ENCODE measurements at regions not wholly inside any gene's neighbourhood (a gene's known extent, or its start where the extent isn't known, plus 50 kb on each side); places are given as distances from the start of the nearest gene placed in this dataset.
"Not testable (repeated sequence)": the region's sequence is repeated elsewhere in the genome, so short reads cannot be mapped to it uniquely, and the experiment has no call there.

- Histone ChIP-seq H3K36me3 (replicated peaks in 1 of 2; ENCODE audit: control insufficient read depth in 2 of 2, insufficient read depth in 2 of 2, low read length in 2 of 2) (no peaks in the 10 kb centered on the region), H2BK15ac (ENCODE audit: low read length) (no peak overlapping the region), H3K27ac (replicated peaks; ENCODE audit: low read length) (no peak overlapping the region), H3K4me1 (ENCODE audit: control insufficient read depth in 2 of 2, insufficient read depth in 1 of 2, low read depth in 1 of 2, low read length in 2 of 2) (peaks cover 0 to 2% of the 10 kb centered on the region in 2 donors), H4K91ac (ENCODE audit: low read depth, low read length, poor library complexity) (no peak overlapping the region), H3K9me3 (replicated peaks in 1 of 2; ENCODE audit: control insufficient read depth in 2 of 2, insufficient read depth in 1 of 2, low read depth in 1 of 2, low read length in 2 of 2) (no peaks in the 10 kb centered on the region), H2BK12ac (ENCODE audit: low read length) (no peak overlapping the region), H4K8ac (ENCODE audit: low read depth, low read length) (no peak overlapping the region), H3K9ac (ENCODE audit: low read depth, low read length, poor library complexity) (no peak overlapping the region), H3K14ac (ENCODE audit: low read length) (no peak overlapping the region), H2AFZ (ENCODE audit: low read length) (no peak overlapping the region), H2AK5ac (ENCODE audit: low read depth, low read length) (no peak overlapping the region), H2BK5ac (ENCODE audit: low read length) (no peak overlapping the region), H3K4me3 (ENCODE audit: low read length in 2 of 2) (no peak overlapping the region), H3K4me2 (ENCODE audit: insufficient read depth, low read length, poor library complexity, severe bottlenecking) (no peak overlapping the region), H3K23ac (ENCODE audit: low read depth, low read length, poor library complexity) (no peak overlapping the region), H2BK120ac (ENCODE audit: low read depth, low read length) (no peak overlapping the region), H3K79me1 (ENCODE audit: low read depth, low read length) (no peaks in the 10 kb centered on the region), H3K4ac (ENCODE audit: low read length) (no peak overlapping the region), H3K18ac (ENCODE audit: low read length) (no peak overlapping the region), H3K27me3 (ENCODE audit: control insufficient read depth in 3 of 3, insufficient read depth in 3 of 3, low read depth in 1 of 3, low read length in 3 of 3) (no peaks in the 10 kb centered on the region)
- WGBS, 2 donors (ENCODE audit: extremely low coverage in 2 of 2, insufficient read length in 2 of 2, insufficient replicate concordance in 1 of 2) = 100% methylated on average over 1 of the region's 1 CpG
- no peak for DNase-seq (ENCODE audit: low spot score)
Observed at GRCh38 chr13:72617951-72618350, 109.5 kb downstream of the MZT1 start.

GRCh38 chr13:72617186-72617585 lies 110.2 kb downstream of the MZT1 start:
- Histone ChIP-seq H3K79me1 (ENCODE audit: low read depth, low read length) (no peaks in the 10 kb centered on the region), H4K91ac (ENCODE audit: low read depth, low read length, poor library complexity) (no peak overlapping the region), H2BK12ac (ENCODE audit: low read length) (no peak overlapping the region), H2AK5ac (ENCODE audit: low read depth, low read length) (no peak overlapping the region), H3K27me3 (ENCODE audit: control insufficient read depth in 3 of 3, insufficient read depth in 3 of 3, low read depth in 1 of 3, low read length in 3 of 3) (no peaks in the 10 kb centered on the region), H3K9me3 (replicated peaks in 1 of 2; ENCODE audit: control insufficient read depth in 2 of 2, insufficient read depth in 1 of 2, low read depth in 1 of 2, low read length in 2 of 2) (no peaks in the 10 kb centered on the region), H4K8ac (ENCODE audit: low read depth, low read length) (no peak overlapping the region), H3K36me3 (replicated peaks in 1 of 2; ENCODE audit: control insufficient read depth in 2 of 2, insufficient read depth in 2 of 2, low read length in 2 of 2) (no peaks in the 10 kb centered on the region), H3K4me3 (ENCODE audit: low read length in 2 of 2) (no peak overlapping the region), H3K4me2 (ENCODE audit: insufficient read depth, low read length, poor library complexity, severe bottlenecking) (no peak overlapping the region), H2AFZ (ENCODE audit: low read length) (no peak overlapping the region), H3K23ac (ENCODE audit: low read depth, low read length, poor library complexity) (no peak overlapping the region), H3K18ac (ENCODE audit: low read length) (no peak overlapping the region), H2BK120ac (ENCODE audit: low read depth, low read length) (no peak overlapping the region), H2BK5ac (ENCODE audit: low read length) (no peak overlapping the region), H3K4me1 (ENCODE audit: control insufficient read depth in 2 of 2, insufficient read depth in 1 of 2, low read depth in 1 of 2, low read length in 2 of 2) (peaks cover 0 to 2% of the 10 kb centered on the region in 2 donors), H3K4ac (ENCODE audit: low read length) (no peak overlapping the region), H3K14ac (ENCODE audit: low read length) (no peak overlapping the region), H2BK15ac (ENCODE audit: low read length) (no peak overlapping the region), H3K27ac (replicated peaks; ENCODE audit: low read length) (no peak overlapping the region), H3K9ac (ENCODE audit: low read depth, low read length, poor library complexity) (no peak overlapping the region)
- no CpG with 5 or more reads among the region's 2 CpGs for WGBS, 2 donors (ENCODE audit: extremely low coverage in 2 of 2, insufficient read length in 2 of 2, insufficient replicate concordance in 1 of 2)
- DNase-seq (ENCODE audit: low spot score) = no peak

- H2AK5ac ChIP-seq (ENCODE audit: low read depth, low read length); H3K9ac ChIP-seq (ENCODE audit: low read depth, low read length, poor library complexity); H3K27ac ChIP-seq (replicated peaks; ENCODE audit: low read length); H3K27me3 ChIP-seq (ENCODE audit: control insufficient read depth in 3 of 3, insufficient read depth in 3 of 3, low read depth in 1 of 3, low read length in 3 of 3); H2BK12ac ChIP-seq (ENCODE audit: low read length); H3K4ac ChIP-seq (ENCODE audit: low read length); H3K4me3 ChIP-seq (ENCODE audit: low read length in 2 of 2); H3K23ac ChIP-seq (ENCODE audit: low read depth, low read length, poor library complexity); H4K91ac ChIP-seq (ENCODE audit: low read depth, low read length, poor library complexity); H2BK120ac ChIP-seq (ENCODE audit: low read depth, low read length); H2BK5ac ChIP-seq (ENCODE audit: low read length); H3K14ac ChIP-seq (ENCODE audit: low read length); DNase-seq (ENCODE audit: low spot score); H2AFZ ChIP-seq (ENCODE audit: low read length); H4K8ac ChIP-seq (ENCODE audit: low read depth, low read length); H3K36me3 ChIP-seq (replicated peaks in 1 of 2; ENCODE audit: control insufficient read depth in 2 of 2, insufficient read depth in 2 of 2, low read length in 2 of 2); H3K79me1 ChIP-seq (ENCODE audit: low read depth, low read length); H3K9me3 ChIP-seq (replicated peaks in 1 of 2; ENCODE audit: control insufficient read depth in 2 of 2, insufficient read depth in 1 of 2, low read depth in 1 of 2, low read length in 2 of 2); H3K4me1 ChIP-seq (ENCODE audit: control insufficient read depth in 2 of 2, insufficient read depth in 1 of 2, low read depth in 1 of 2, low read length in 2 of 2); H3K4me2 ChIP-seq (ENCODE audit: insufficient read depth, low read length, poor library complexity, severe bottlenecking); H2BK15ac ChIP-seq (ENCODE audit: low read length); H3K18ac ChIP-seq (ENCODE audit: low read length): not testable (repeated sequence)
- no CpG with 5 or more reads among the region's 29 CpGs for WGBS, 2 donors (ENCODE audit: extremely low coverage in 2 of 2, insufficient read length in 2 of 2, insufficient replicate concordance in 1 of 2)
Observed at GRCh38 chr13:72610251-72610891, 117.1 kb downstream of the MZT1 start.

- Histone ChIP-seq H2AK5ac (ENCODE audit: low read depth, low read length) (no peak overlapping the region), H3K18ac (ENCODE audit: low read length) (no peak overlapping the region), H3K27ac (replicated peaks; ENCODE audit: low read length) (no peak overlapping the region), H3K23ac (ENCODE audit: low read depth, low read length, poor library complexity) (no peak overlapping the region), H3K9ac (ENCODE audit: low read depth, low read length, poor library complexity) (no peak overlapping the region), H2BK5ac (ENCODE audit: low read length) (no peak overlapping the region), H3K4me1 (ENCODE audit: control insufficient read depth in 2 of 2, insufficient read depth in 1 of 2, low read depth in 1 of 2, low read length in 2 of 2) (no peaks in the 10 kb centered on the region), H4K8ac (ENCODE audit: low read depth, low read length) (no peak overlapping the region), H3K14ac (ENCODE audit: low read length) (no peak overlapping the region), H4K91ac (ENCODE audit: low read depth, low read length, poor library complexity) (no peak overlapping the region), H3K27me3 (ENCODE audit: control insufficient read depth in 3 of 3, insufficient read depth in 3 of 3, low read depth in 1 of 3, low read length in 3 of 3) (no peaks in the 10 kb centered on the region), H2BK120ac (ENCODE audit: low read depth, low read length) (no peak overlapping the region), H3K79me1 (ENCODE audit: low read depth, low read length) (no peaks in the 10 kb centered on the region), H2BK12ac (ENCODE audit: low read length) (no peak overlapping the region), H3K9me3 (replicated peaks in 1 of 2; ENCODE audit: control insufficient read depth in 2 of 2, insufficient read depth in 1 of 2, low read depth in 1 of 2, low read length in 2 of 2) (no peaks in the 10 kb centered on the region), H3K4ac (ENCODE audit: low read length) (no peak overlapping the region), H3K36me3 (replicated peaks in 1 of 2; ENCODE audit: control insufficient read depth in 2 of 2, insufficient read depth in 2 of 2, low read length in 2 of 2) (no peaks in the 10 kb centered on the region), H3K4me3 (ENCODE audit: low read length in 2 of 2) (no peak overlapping the region), H2AFZ (ENCODE audit: low read length) (no peak overlapping the region), H2BK15ac (ENCODE audit: low read length) (no peak overlapping the region), H3K4me2 (ENCODE audit: insufficient read depth, low read length, poor library complexity, severe bottlenecking) (no peak overlapping the region)
- DNase-seq (ENCODE audit: low spot score) = no peak
- no CpG with 5 or more reads among the region's 3 CpGs for WGBS, 2 donors (ENCODE audit: extremely low coverage in 2 of 2, insufficient read length in 2 of 2, insufficient replicate concordance in 1 of 2)
Observed at GRCh38 chr13:72599178-72599743, 128.2 kb downstream of the MZT1 start.

Data from neuronal stem cell (in vitro differentiated cells).